ENCODE measurements at regions not wholly inside any gene's neighbourhood (a gene's known extent, or its start where the extent isn't known, plus 50 kb on each side); places are given as distances from the start of the nearest gene placed in this dataset.

DNA sequence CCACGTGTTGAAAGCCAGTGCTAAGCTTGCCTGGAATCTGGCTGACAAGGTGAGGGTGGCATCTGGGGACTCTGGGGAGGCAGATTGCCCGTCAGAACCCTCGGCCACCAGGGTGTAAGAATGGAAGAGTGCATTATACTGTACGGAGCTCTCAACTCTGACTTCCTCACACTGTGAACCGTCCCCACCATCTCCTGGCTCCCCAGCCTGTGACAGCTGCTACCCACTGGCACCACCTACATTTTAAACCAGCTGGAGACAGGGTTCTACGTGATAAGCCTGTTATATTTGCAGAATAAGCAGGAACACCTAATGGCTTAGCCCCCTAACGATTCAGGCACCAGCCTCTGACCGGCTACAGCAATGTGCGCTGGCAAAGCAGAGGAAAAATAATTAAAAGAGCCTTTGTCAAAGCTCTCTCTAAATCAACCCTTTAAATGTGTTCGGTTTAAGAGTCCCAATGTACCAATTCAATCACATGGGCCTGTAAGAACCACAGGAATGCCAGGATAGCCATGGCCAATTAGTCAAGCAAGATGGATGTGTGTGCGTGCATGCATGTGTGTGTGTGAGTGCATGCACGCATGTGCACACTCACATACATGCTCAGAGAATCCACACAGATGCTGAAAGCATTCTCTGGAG, 89.1 kb upstream of the TAB2 start:
- Histone ChIP-seq H3K4me1 (no peaks in the 10 kb centered on the region), H3K27me3 (no peaks in the 10 kb centered on the region), H3K9me3 (no peaks in the 10 kb centered on the region), H3K4me3 (no peak overlapping the region), H3K36me3 (no peaks in the 10 kb centered on the region), H3K27ac (no peak overlapping the region)
- intact Hi-C loops (cut with DNase I; ENCODE audit: low total_unique reads) = no loop called here
- TF ChIP-seq CTCF (IDR thresholded peaks at IDR 0.05) (no peak), POLR2AphosphoS5 (IDR thresholded peaks at IDR 0.05) (no peak), POLR2A (IDR thresholded peaks at IDR 0.05) (no peak)
- DNase-seq (ENCODE audit: low spot score in 2 of 2) = no peak

GRCh38 chr6:149229096-149229495, 88.4 kb upstream of the TAB2 start:
- TF ChIP-seq POLR2A (IDR thresholded peaks at IDR 0.05) (no peak), POLR2AphosphoS5 (IDR thresholded peaks at IDR 0.05) (no peak)
- no peaks in the 10 kb centered on the region for H3K36me3 ChIP-seq

GRCh38 chr6:149230712-149231460, 86.6 kb upstream of the TAB2 start:
- no peak for DNase-seq (ENCODE audit: low spot score in 2 of 2)
- TF ChIP-seq POLR2AphosphoS5 (IDR thresholded peaks at IDR 0.05) = no peak
- no peak for TF ChIP-seq POLR2A (IDR thresholded peaks at IDR 0.05)
- no peak for TF ChIP-seq CTCF (IDR thresholded peaks at IDR 0.05)
- Histone ChIP-seq H3K4me3 (no peak overlapping the region), H3K27ac (no peak overlapping the region), H3K9me3 (no peaks in the 10 kb centered on the region), H3K27me3 (no peaks in the 10 kb centered on the region), H3K36me3 (no peaks in the 10 kb centered on the region), H3K4me1 (no peaks in the 10 kb centered on the region)
- intact Hi-C loops (cut with DNase I; ENCODE audit: low total_unique reads) = no loop called here

More at GRCh38 chr6:149229096-149229495, 88.4 kb upstream of the TAB2 start:
- Histone ChIP-seq H3K27me3 (no peaks in the 10 kb centered on the region), H3K4me3 (no peak overlapping the region), H3K9me3 (no peaks in the 10 kb centered on the region), H3K27ac (no peak overlapping the region), H3K4me1 (no peaks in the 10 kb centered on the region)
- intact Hi-C loops (cut with DNase I; ENCODE audit: low total_unique reads) = no loop called here
- no peak for DNase-seq (ENCODE audit: low spot score in 2 of 2)

GRCh38 chr6:149231778-149232177, 85.7 kb upstream of the TAB2 start:
- intact Hi-C loops (cut with DNase I; ENCODE audit: low total_unique reads) = no loop called here
- TF ChIP-seq POLR2A (IDR thresholded peaks at IDR 0.05) (no peak), POLR2AphosphoS5 (IDR thresholded peaks at IDR 0.05) (no peak), CTCF (IDR thresholded peaks at IDR 0.05) (no peak)

GRCh38 chr6:149233056-149233715, 84.3 kb upstream of the TAB2 start:
- H3K27ac ChIP-seq = peak overlapping the region; percentile 20 to 37
- no peak for TF ChIP-seq POLR2A (IDR thresholded peaks at IDR 0.05)
- TF ChIP-seq CTCF (IDR thresholded peaks at IDR 0.05) = no peak
- TF ChIP-seq POLR2AphosphoS5 (IDR thresholded peaks at IDR 0.05) = no peak
- intact Hi-C loops (cut with DNase I; ENCODE audit: low total_unique reads) = no loop called here
- no peaks in the 10 kb centered on the region for H3K4me1 ChIP-seq
- H3K4me3 ChIP-seq = no peak overlapping the region
- no peaks in the 10 kb centered on the region for H3K36me3 ChIP-seq
- DNase-seq (ENCODE audit: low spot score in 2 of 2) = no peak
- no peaks in the 10 kb centered on the region for H3K9me3 ChIP-seq
- no peaks in the 10 kb centered on the region for H3K27me3 ChIP-seq

More at GRCh38 chr6:149231778-149232177, 85.7 kb upstream of the TAB2 start:
- Histone ChIP-seq H3K9me3 (no peaks in the 10 kb centered on the region), H3K36me3 (no peaks in the 10 kb centered on the region), H3K27me3 (no peaks in the 10 kb centered on the region), H3K4me3 (no peak overlapping the region), H3K4me1 (no peaks in the 10 kb centered on the region), H3K27ac (peak overlapping the region; percentile 22 to 41)
- no peak for DNase-seq (ENCODE audit: low spot score in 2 of 2)

Data from breast epithelium (tissue), 4 donors.